SK-N-SH treated with all-trans-retinoic acid at 6 μM for 48 hours (cell line): ENCODE measurements at regions not wholly inside any gene's neighbourhood (a gene's known extent, or its start where the extent isn't known, plus 50 kb on each side); places are given as distances from the start of the nearest gene placed in this dataset.

ENCODE experiments used
- ATAC-seq: fragments of 200-7000 bp; cut with Tn5 transposase; 3 replicates; pipeline ENCODE4 v1.9.1; 2020; ENCODE audit warnings: mild to moderate bottlenecking, moderate library complexity
- BACH2 ChIP-seq: fragments of 250-450 bp; sonication (Bioruptor Pico); IDR thresholded peaks from 2 replicates; pipeline ENCODE4 v1.9.0; 2021; ENCODE audit warnings: mild to moderate bottlenecking, borderline replicate concordance
- CSDC2 ChIP-seq: fragments of 250-450 bp; sonication (Bioruptor Pico); IDR thresholded peaks from 2 replicates; pipeline ENCODE4 v1.5.0; 2020; ENCODE audit warnings: mild to moderate bottlenecking, moderate library complexity
- CSRNP3 ChIP-seq: fragments of 250-450 bp; sonication (Bioruptor Pico); IDR thresholded peaks from 2 replicates; pipeline ENCODE4 v1.5.1; 2021; ENCODE audit warnings: mild to moderate bottlenecking, moderate library complexity
- ESRRG ChIP-seq: fragments of 250-450 bp; sonication (Bioruptor Pico); IDR thresholded peaks from 2 replicates; pipeline ENCODE4 v1.6.1; 2021; ENCODE audit warnings: mild to moderate bottlenecking
- ISL1 ChIP-seq: fragments of 250-450 bp; sonication (Bioruptor Pico); IDR thresholded peaks from 2 replicates; pipeline ENCODE4 v2.1.2; 2022; ENCODE audit warnings: mild to moderate bottlenecking, moderate library complexity
- OSR1 ChIP-seq: fragments of 250-450 bp; sonication (Bioruptor Pico); IDR thresholded peaks from 2 replicates; pipeline ENCODE4 v1.8.0; 2022; ENCODE audit warnings: moderate library complexity, mild to moderate bottlenecking, inconsistent platforms
- PATZ1 ChIP-seq: fragments of 250-450 bp; sonication (Bioruptor Pico); IDR thresholded peaks from 2 replicates; pipeline ENCODE4 v1.8.0; 2020; ENCODE audit warnings: mild to moderate bottlenecking, moderate library complexity, borderline replicate concordance
- POU6F1 ChIP-seq: fragments of 250-450 bp; sonication (Bioruptor Pico); IDR thresholded peaks from 2 replicates; pipeline ENCODE4 v1.8.0; 2021; ENCODE audit warnings: low read depth, mild to moderate bottlenecking, moderate library complexity, borderline replicate concordance
- PPARA ChIP-seq: fragments of 250-450 bp; sonication (Bioruptor Pico); IDR thresholded peaks from 2 replicates; pipeline ENCODE4 v1.5.0; 2020; ENCODE audit warnings: mild to moderate bottlenecking, borderline replicate concordance
- SNAI2 ChIP-seq: fragments of 250-450 bp; sonication (Bioruptor Pico); IDR thresholded peaks from 2 replicates; pipeline ENCODE4 v1.5.0; 2020; ENCODE audit warnings: mild to moderate bottlenecking, moderate library complexity
- TCF4 ChIP-seq: fragments of 250-450 bp; sonication (Bioruptor Pico); IDR thresholded peaks from 2 replicates; pipeline ENCODE4 v1.8.0; 2021; ENCODE audit warnings: mild to moderate bottlenecking, moderate library complexity, borderline replicate concordance
- TOX ChIP-seq: fragments of 250-450 bp; sonication (Bioruptor Pico); IDR thresholded peaks from 2 replicates; pipeline ENCODE4 v1.8.0; 2021; ENCODE audit warnings: mild to moderate bottlenecking, moderate library complexity, borderline replicate concordance
- ZFP3 ChIP-seq: fragments of 250-450 bp; sonication (Bioruptor Pico); IDR thresholded peaks from 2 replicates; pipeline ENCODE4 v1.5.0; 2020; ENCODE audit warnings: mild to moderate bottlenecking, moderate library complexity
- ZFP30 ChIP-seq: fragments of 450-650 bp; formaldehyde crosslinking; IDR thresholded peaks from 2 replicates; pipeline ENCODE4 v1.5.0; 2022; ENCODE audit warnings: mild to moderate bottlenecking, moderate library complexity
- ZNF565 ChIP-seq: fragments of 450-650 bp; formaldehyde crosslinking; conservative IDR thresholded peaks from 2 replicates; pipeline ENCODE4 v1.5.0; 2020; ENCODE audit warnings: low read depth, mild to moderate bottlenecking, moderate library complexity
- ZNF70 ChIP-seq: fragments of 450-650 bp; formaldehyde crosslinking; IDR thresholded peaks from 2 replicates; pipeline ENCODE4 v1.5.0; 2020; ENCODE audit warnings: mild to moderate bottlenecking, moderate library complexity
- ZNF8 ChIP-seq: fragments of 450-650 bp; formaldehyde crosslinking; IDR thresholded peaks from 2 replicates; pipeline ENCODE4 v1.5.0; 2020; ENCODE audit warnings: mild to moderate bottlenecking, moderate library complexity

GRCh38 chr18:10279905-10280644 is 174.4 kb upstream of the APCDD1 start:
- no peak for TF ChIP-seq CSRNP3 (CRISPR knock-in tag)
- TF ChIP-seq, all 23 proteins: peak for 0
- no peak for ATAC-seq

- TF ChIP-seq OSR1 (CRISPR knock-in tag) = no peak
- no peak for TF ChIP-seq SNAI2
- no peak for TF ChIP-seq ZNF70 (CRISPR knock-in tag)
- TF ChIP-seq ZNF565 (CRISPR knock-in tag) = no peak
- no peak for TF ChIP-seq TOX (CRISPR knock-in tag)
- no peak for TF ChIP-seq BACH2 (CRISPR knock-in tag)
- no peak for TF ChIP-seq POU6F1
- TF ChIP-seq TCF4 (CRISPR knock-in tag) = no peak
- TF ChIP-seq ZFP3 (CRISPR knock-in tag) = no peak
- TF ChIP-seq PATZ1 = no peak
- no peak for TF ChIP-seq ZNF8
- no peak for TF ChIP-seq ESRRG
- TF ChIP-seq ZFP30 (CRISPR knock-in tag) = no peak
- ATAC-seq = no peak
These were observed 169.7 kb upstream of the APCDD1 start for GRCh38 chr18:10284540-10285282.

- TF ChIP-seq CSRNP3 (CRISPR knock-in tag) = no peak
- TF ChIP-seq PATZ1 = no peak
- no peak for TF ChIP-seq ISL1 (CRISPR knock-in tag)
- TF ChIP-seq CSDC2 (CRISPR knock-in tag) = no peak
- ATAC-seq = no peak
These were observed 169.2 kb upstream of the APCDD1 start for GRCh38 chr18:10285283-10285640.

GRCh38 chr18:10286580-10287150 is 167.8 kb upstream of the APCDD1 start:
- no peak for ATAC-seq
- TF ChIP-seq ESRRG = no peak
- TF ChIP-seq ZNF565 (CRISPR knock-in tag) = no peak
- TF ChIP-seq ZNF70 (CRISPR knock-in tag) = no peak
- no peak for TF ChIP-seq OSR1 (CRISPR knock-in tag)
- no peak for TF ChIP-seq PPARA (CRISPR knock-in tag)
- TF ChIP-seq ZFP3 (CRISPR knock-in tag) = no peak
